IMR-90 (cell line): ENCODE measurements at regions not wholly inside any gene's neighbourhood (a gene's known extent, or its start where the extent isn't known, plus 50 kb on each side); places are given as distances from the start of the nearest gene placed in this dataset.
A peak's percentile ranks its signal among the peaks of the same experiment; 100 is the strongest.

Experiments
- ATAC-seq: fragments of 200-7000 bp; cut with Tn5 transposase; 2 replicates; pipeline ENCODE4 v1.9.1; 2020; ENCODE audit warnings: low read depth, mild to moderate bottlenecking, moderate library complexity
- BruUV-seq: library from RNA; stranded (reverse); fragments of 400-500 nt; replicated peaks from 2 replicates; lab custom pipeline; 2021; lab: Mats Ljungman, UMichigan
- CTCF ChIA-PET: fragments of 300-600 bp; formaldehyde crosslinking; extraction: SDS; loops from one replicate; lab custom pipeline; 2021; ENCODE audit warnings: antibody characterized with exemption; lab: Yijun Ruan, JAX
- POLR2A ChIA-PET: fragments of 300-600 bp; sonication (Branson Sonifier 250); formaldehyde crosslinking; loops from one replicate; lab custom pipeline; 2022; ENCODE audit warnings: antibody characterized with exemption; ENCODE audit not compliant: unreplicated experiment; lab: Charles Lee
- DNase-seq: peaks from one replicate; pipeline ENCODE4 v3.0.0; 2013
- H2AFZ ChIP-seq: replicated peaks from 2 replicates; pipeline ENCODE3; 2013; ENCODE audit warnings: low read length, mild to moderate bottlenecking; ENCODE audit not compliant: poor library complexity
- H2AK5ac ChIP-seq: 2 replicates; pipeline ENCODE4 v1.6.1; 2013; ENCODE audit warnings: low read depth, low read length, inconsistent platforms
- H2AK9ac ChIP-seq: replicated peaks from 2 replicates; pipeline ENCODE3; 2013; ENCODE audit warnings: mild to moderate bottlenecking, low read depth, low read length, moderate library complexity; ENCODE audit not compliant: poor library complexity
- H2BK120ac ChIP-seq: 2 replicates; pipeline ENCODE4 v1.6.1; 2013; ENCODE audit warnings: low read depth, low read length, inconsistent platforms
- H2BK15ac ChIP-seq: 3 replicates; pipeline ENCODE4 v1.6.1; 2013; ENCODE audit warnings: low read depth, low read length, inconsistent platforms
- H2BK20ac ChIP-seq: 2 replicates; pipeline ENCODE4 v1.6.1; 2013; ENCODE audit warnings: low read depth, mild to moderate bottlenecking, inconsistent platforms, low read length, moderate library complexity
- H2BK5ac ChIP-seq: 2 replicates; pipeline ENCODE4 v1.6.1; 2013; ENCODE audit warnings: mild to moderate bottlenecking, low read depth, low read length, inconsistent platforms; ENCODE audit not compliant: poor library complexity, severe bottlenecking
- H3K14ac ChIP-seq: replicated peaks from 2 replicates; pipeline ENCODE4 v1.6.1; 2013; ENCODE audit warnings: low read depth, low read length, inconsistent platforms
- H3K18ac ChIP-seq: 2 replicates; pipeline ENCODE4 v1.6.1; 2013; ENCODE audit warnings: low read depth, low read length, control low read depth
- H3K23ac ChIP-seq: 2 replicates; pipeline ENCODE4 v1.6.1; 2013; ENCODE audit warnings: low read depth, low read length, inconsistent platforms
- H3K27ac ChIP-seq: 2 replicates; pipeline ENCODE4 v1.5.1; 2013; ENCODE audit warnings: mild to moderate bottlenecking, control low read depth, low read length; ENCODE audit not compliant: insufficient read depth
- H3K27me3 ChIP-seq: 2 replicates; pipeline ENCODE4 v1.6.1; 2013; ENCODE audit warnings: low read length; ENCODE audit not compliant: control insufficient read depth, insufficient read depth
- H3K36me3 ChIP-seq: 2 replicates; pipeline ENCODE4 v1.6.1; 2013; ENCODE audit warnings: low read length, mixed read lengths; ENCODE audit not compliant: control insufficient read depth, insufficient read depth
- H3K4ac ChIP-seq: 2 replicates; pipeline ENCODE4 v1.6.1; 2013; ENCODE audit warnings: low read depth, low read length, inconsistent platforms
- H3K4me1 ChIP-seq: 2 replicates; pipeline ENCODE4 v1.6.1; 2013; ENCODE audit warnings: low read length, mixed read lengths; ENCODE audit not compliant: control insufficient read depth, insufficient read depth
- H3K4me2 ChIP-seq: 2 replicates; pipeline ENCODE4 v1.6.1; 2013; ENCODE audit warnings: low read depth, mild to moderate bottlenecking, control low read depth, low read length, moderate library complexity
- H3K4me3 ChIP-seq: 2 replicates; pipeline ENCODE4 v1.5.1; 2013; ENCODE audit warnings: low read depth, mild to moderate bottlenecking, control low read depth, low read length, moderate library complexity; ENCODE audit not compliant: insufficient read depth
- H3K56ac ChIP-seq: 2 replicates; pipeline ENCODE4 v1.6.1; 2013; ENCODE audit warnings: low read length, inconsistent platforms; ENCODE audit not compliant: insufficient read depth; ENCODE audit errors: extremely low read depth
- H3K79me1 ChIP-seq, 2 experiments: 2 replicates each; pipeline ENCODE4 v1.6.1; 2013; ENCODE audit warnings: low read length in 2 of 2, inconsistent platforms in 1 of 2, low read depth in 1 of 2
- H3K9ac ChIP-seq: 2 replicates; pipeline ENCODE4 v1.6.1; 2013; ENCODE audit warnings: low read depth, low read length, control low read depth
- H3K9me1 ChIP-seq: 2 replicates; pipeline ENCODE4 v1.6.1; 2013; ENCODE audit warnings: low read length, inconsistent platforms; ENCODE audit not compliant: insufficient read depth
- H3K9me3 ChIP-seq: 2 replicates; pipeline ENCODE4 v1.6.1; 2013; ENCODE audit warnings: low read length; ENCODE audit not compliant: control insufficient read depth, insufficient read depth
- H4K20me1 ChIP-seq: 2 replicates; pipeline ENCODE4 v1.6.1; 2013; ENCODE audit warnings: low read length, inconsistent platforms; ENCODE audit not compliant: insufficient read depth
- H4K5ac ChIP-seq: 2 replicates; pipeline ENCODE4 v1.6.1; 2013; ENCODE audit warnings: mild to moderate bottlenecking, low read depth, low read length, control low read depth
- H4K8ac ChIP-seq, 2 experiments: 2 replicates each; pipeline ENCODE4 v1.6.1; 2013; ENCODE audit warnings: low read depth in 2 of 2, low read length in 2 of 2, control low read depth in 1 of 2, inconsistent platforms in 1 of 2
- H4K91ac ChIP-seq: 2 replicates; pipeline ENCODE4 v1.6.1; 2013; ENCODE audit warnings: low read depth, low read length, inconsistent platforms; ENCODE audit not compliant: insufficient read depth
- RAD21 ChIP-seq: IDR thresholded peaks from 2 replicates; pipeline ENCODE4 v1.6.1; 2012; ENCODE audit warnings: low read length, improper control_type of control experiment
- WGBS, 2 experiments: methylation state at CpG; one replicate each; pipeline versions ENCODE4 v1.1.5 to v1.1.7; 2013; ENCODE audit warnings: missing lambda C conversion rate in 2 of 2; ENCODE audit not compliant: insufficient read length in 1 of 2; ENCODE audit errors: extremely low coverage in 2 of 2; 5-methylcytosine and 5-hydroxymethylcytosine counted together
- dilution Hi-C: fragments of 300-500 bp; cut with HindIII; formaldehyde crosslinking; loops from one replicate; pipeline ENCODE4 v1.14.3; 2018; ENCODE audit warnings: low sequenced_read_pairs; ENCODE audit not compliant: unreplicated experiment
- in situ Hi-C: fragments of 300-500 bp; cut with MboI; formaldehyde crosslinking; loops from 3 replicates; pipeline ENCODE4 v1.14.3; 2019; ENCODE audit warnings: low sequenced_read_pairs, inconsistent platforms, mixed read lengths
- intact Hi-C: fragments of 100-400 bp; cut with micrococcal nuclease; formaldehyde crosslinking; loops from 2 replicates; pipeline ENCODE4 v1.10.0; 2022
- TF ChIP-seq, protein P1 (sequence below): conservative IDR thresholded peaks from 2 replicates; pipeline ENCODE4 v1.5.1; 2012; ENCODE audit warnings: mild to moderate bottlenecking, low read depth, low read length, improper control_type of control experiment

DNA sequence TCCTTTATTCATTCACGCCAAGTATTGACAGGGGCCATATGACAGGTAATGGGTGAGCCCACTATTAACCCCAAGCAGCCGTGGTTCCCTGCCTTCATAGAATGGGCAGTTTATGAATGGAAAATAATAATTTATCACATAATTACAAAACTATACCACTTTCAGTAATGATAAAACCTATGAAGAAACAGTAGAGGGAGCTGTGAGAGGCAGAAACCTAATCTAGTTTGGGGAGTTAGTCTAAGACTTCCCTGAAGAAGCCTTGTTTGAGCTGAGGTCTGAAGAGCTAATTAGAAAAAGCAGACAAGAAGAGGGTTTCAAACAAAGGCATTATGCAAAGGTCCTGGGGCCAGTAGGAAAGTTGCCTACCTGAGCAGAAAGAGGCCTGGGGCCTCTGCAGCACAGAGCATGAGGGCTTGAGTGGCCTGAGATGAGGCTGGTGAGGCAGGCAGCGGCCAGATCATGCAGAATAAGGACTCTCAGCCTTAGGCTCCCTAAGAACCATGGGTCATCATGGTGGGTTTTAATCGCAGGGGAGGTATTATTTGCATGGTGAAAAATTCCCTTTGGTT lies 142.8 kb downstream of the ATG4C start:
- no peak overlapping the region for H2AFZ ChIP-seq
- TF ChIP-seq, protein P1, sequence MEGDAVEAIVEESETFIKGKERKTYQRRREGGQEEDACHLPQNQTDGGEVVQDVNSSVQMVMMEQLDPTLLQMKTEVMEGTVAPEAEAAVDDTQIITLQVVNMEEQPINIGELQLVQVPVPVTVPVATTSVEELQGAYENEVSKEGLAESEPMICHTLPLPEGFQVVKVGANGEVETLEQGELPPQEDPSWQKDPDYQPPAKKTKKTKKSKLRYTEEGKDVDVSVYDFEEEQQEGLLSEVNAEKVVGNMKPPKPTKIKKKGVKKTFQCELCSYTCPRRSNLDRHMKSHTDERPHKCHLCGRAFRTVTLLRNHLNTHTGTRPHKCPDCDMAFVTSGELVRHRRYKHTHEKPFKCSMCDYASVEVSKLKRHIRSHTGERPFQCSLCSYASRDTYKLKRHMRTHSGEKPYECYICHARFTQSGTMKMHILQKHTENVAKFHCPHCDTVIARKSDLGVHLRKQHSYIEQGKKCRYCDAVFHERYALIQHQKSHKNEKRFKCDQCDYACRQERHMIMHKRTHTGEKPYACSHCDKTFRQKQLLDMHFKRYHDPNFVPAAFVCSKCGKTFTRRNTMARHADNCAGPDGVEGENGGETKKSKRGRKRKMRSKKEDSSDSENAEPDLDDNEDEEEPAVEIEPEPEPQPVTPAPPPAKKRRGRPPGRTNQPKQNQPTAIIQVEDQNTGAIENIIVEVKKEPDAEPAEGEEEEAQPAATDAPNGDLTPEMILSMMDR, result 0 out of 2 replicates have a peak, but pooled peaks have one; percentile 9
- TF ChIP-seq RAD21, result no peak
- H3K23ac ChIP-seq, result no peak overlapping the region

More for the DNA sequence above, 142.8 kb downstream of the ATG4C start:
- no peak overlapping the region for H4K8ac ChIP-seq
- BruUV-seq, result no TSS peak
- no peaks in the 10 kb centered on the region for H3K9me3 ChIP-seq
- no peak overlapping the region for H3K9ac ChIP-seq
- H3K36me3 ChIP-seq, result no peaks in the 10 kb centered on the region
- dilution Hi-C loops (no loop called here), intact Hi-C loops (no loop called here), in situ Hi-C loops (no loop called here)
- DNase-seq (no peak), ATAC-seq (no peak)
- H3K14ac ChIP-seq, result no peak overlapping the region
- H3K27me3 ChIP-seq, result peaks cover 2% of the 10 kb centered on the region; the same call in 1 of the 2 replicates
- no peaks in the 10 kb centered on the region for H3K4me1 ChIP-seq
- H3K79me1 ChIP-seq, result no peaks in the 10 kb centered on the region
- H4K5ac ChIP-seq, result no peak overlapping the region
- POLR2A ChIA-PET, result no interaction called here
- no peak overlapping the region for H2BK15ac ChIP-seq
- H3K56ac ChIP-seq, result no peak overlapping the region
- H2AK9ac ChIP-seq, result no peak overlapping the region
- H2AK5ac ChIP-seq, result no peak overlapping the region
- no peak overlapping the region for H3K4me2 ChIP-seq
- no peak overlapping the region for H3K4ac ChIP-seq
- no peak overlapping the region for H3K27ac ChIP-seq
- H2BK20ac ChIP-seq, result no peak overlapping the region
- no peak overlapping the region for H3K18ac ChIP-seq
- H4K20me1 ChIP-seq, result no peaks in the 10 kb centered on the region
- no peak overlapping the region for H2BK120ac ChIP-seq
- no CpG with 5 or more reads among the region's 4 CpGs for WGBS, 2 experiments
- no peak overlapping the region for H2BK5ac ChIP-seq
- no peaks in the 10 kb centered on the region for H3K9me1 ChIP-seq
- H4K91ac ChIP-seq, result no peak overlapping the region
- H3K4me3 ChIP-seq, result no peak overlapping the region
- CTCF ChIA-PET, result interaction anchor here (0.6 kb wide), 1 partner anchor 25 kb away, joined by 3 read pairs; no protein-coding TSS in a partner anchor
